ENCODE measurements at regions not wholly inside any gene's neighbourhood (a gene's known extent, or its start where the extent isn't known, plus 50 kb on each side); places are given as distances from the start of the nearest gene placed in this dataset.

GRCh38 chr16:51327001-51327400, 175.9 kb upstream of the SALL1 start:
- TF ChIP-seq CTCF (IDR thresholded peaks at IDR 0.05) (no peak), ZFX (IDR thresholded peaks at IDR 0.05; ENCODE audit: borderline replicate concordance) (no peak)
